IMR-90 (cell line): ENCODE measurements at regions not wholly inside any gene's neighbourhood (a gene's known extent, or its start where the extent isn't known, plus 50 kb on each side); places are given as distances from the start of the nearest gene placed in this dataset. TPM values are rescaled to one million over a fixed set of nuclear protein-coding genes. Genes with fewer than 3 reads are reported as not detected.

Experiments used
- microRNA-seq, 2 experiments: library from miRNA; stranded (forward) in 1 of 2; unstranded in 1 of 2; fragments of 10-50 nt in 1 of 2; fragments of <30 nt in 1 of 2; gene quantifications in 1 of 2; microRNA quantifications in 1 of 2; one replicate each; pipeline versions ENCODE3 to v1.1.0; 2013 to 2020; ENCODE audit not compliant: insufficient read depth in 1 of 2, insufficient read length in 1 of 2, unreplicated experiment in 1 of 2
- small RNA-seq, 5 experiments: library from RNA; depleted of rRNA; stranded (forward); fragments of <200 nt; gene quantifications; one replicate each; pipeline ENCODE3, GENCODE V24; 2012

Small RNA genes in the stretch of these regions (microRNA-seq; reads per million reads assigned to microRNA genes)
- not detected for gene KRT19P6 (ENCODE audit: insufficient read depth, insufficient read length)

Small RNA genes in the stretch of these regions (small RNA-seq; reads per million reads assigned to genes)
- gene KRT19P6: 0 reads per million in 5 experiments
